Posterior cingulate gyrus (tissue), 11 donors: ENCODE measurements at regions not wholly inside any gene's neighbourhood (a gene's known extent, or its start where the extent isn't known, plus 50 kb on each side); places are given as distances from the start of the nearest gene placed in this dataset.
"Not testable (repeated sequence)": the region's sequence is repeated elsewhere in the genome, so short reads cannot be mapped to it uniquely, and the experiment has no call there.

Experiments used
- DNase-seq, 10 donors: peaks; one replicate each; pipeline versions ENCODE4 v3.0.0 to v3.0.0-alpha.2; 2020 to 2021; ENCODE audit warnings: mixed read lengths in 3 of 10
- intact Hi-C: fragments of 100-400 bp; cut with DNase I; formaldehyde crosslinking; loops from one replicate; pipeline ENCODE4 v1.15.1; 2023

- DNase-seq, result peak in 4 of 10 donors; percentile 20 to 74 (median 63)
Measured at GRCh38 chr2:81481242-81481993, 1176.9 kb upstream of the LRRTM1 start.

GRCh38 chr2:81467096-81467495, 1162.5 kb upstream of the LRRTM1 start:
- peak in 3 of 10 donors; percentile 63 to 80 (median 68) for DNase-seq
- intact Hi-C loops, result no loop called here

More at GRCh38 chr2:81481242-81481993, 1176.9 kb upstream of the LRRTM1 start:
- intact Hi-C loops, result no loop called here

- DNase-seq, result no peak
- intact Hi-C loops, result no loop called here
Measured at GRCh38 chr2:81462420-81462819, 1157.9 kb upstream of the LRRTM1 start.

- no peak for DNase-seq
- intact Hi-C loops, result no loop called here
Measured at GRCh38 chr2:81445176-81445575, 1140.6 kb upstream of the LRRTM1 start.

GRCh38 chr2:81437456-81438000, 1133.0 kb upstream of the LRRTM1 start:
- intact Hi-C loops, result no loop called here
- no peak for DNase-seq

GRCh38 chr2:81436256-81436655, 1131.7 kb upstream of the LRRTM1 start:
- no peak for DNase-seq
- intact Hi-C loops, result no loop called here

- intact Hi-C loops, result no loop called here
- no peak for DNase-seq
Measured at GRCh38 chr2:81412681-81413080, 1108.1 kb upstream of the LRRTM1 start.

GRCh38 chr2:81403508-81403907, 1099.0 kb upstream of the LRRTM1 start:
- intact Hi-C loops, result no loop called here
- no peak for DNase-seq

GRCh38 chr2:81396417-81397019, 1092.0 kb upstream of the LRRTM1 start:
- no peak for DNase-seq
- intact Hi-C loops, result no loop called here

GRCh38 chr2:81395746-81396145, 1091.2 kb upstream of the LRRTM1 start:
- intact Hi-C loops, result no loop called here
- no peak for DNase-seq

GRCh38 chr2:81389203-81389602, 1084.7 kb upstream of the LRRTM1 start:
- intact Hi-C loops, result no loop called here
- DNase-seq, result no peak

- intact Hi-C loops, result no loop called here
- DNase-seq, result no peak
Measured at GRCh38 chr2:81363800-81364199, 1059.2 kb upstream of the LRRTM1 start.

GRCh38 chr2:81362468-81362867, 1057.9 kb upstream of the LRRTM1 start:
- intact Hi-C loops, result not testable (repeated sequence)
- peak in 2 of 10 donors; percentile 63 to 64 for DNase-seq

GRCh38 chr2:81355436-81355835, 1050.9 kb upstream of the LRRTM1 start:
- DNase-seq, result no peak
- intact Hi-C loops, result no loop called here

- no peak for DNase-seq
- intact Hi-C loops, result no loop called here
Measured at GRCh38 chr2:81334046-81334445, 1029.5 kb upstream of the LRRTM1 start.

GRCh38 chr2:81328968-81329367, 1024.4 kb upstream of the LRRTM1 start:
- DNase-seq, result no peak
- intact Hi-C loops, result no loop called here

- no peak for DNase-seq
- intact Hi-C loops, result no loop called here
Measured at GRCh38 chr2:81327911-81328310, 1023.4 kb upstream of the LRRTM1 start.

- intact Hi-C loops, result no loop called here
- DNase-seq, result no peak
Measured at GRCh38 chr2:81324046-81324445, 1019.5 kb upstream of the LRRTM1 start.

GRCh38 chr2:81304154-81304830, 999.7 kb upstream of the LRRTM1 start:
- peak in 2 of 10 donors; percentile 14 to 22 for DNase-seq
- intact Hi-C loops, result no loop called here

GRCh38 chr2:81303321-81303720, 998.8 kb upstream of the LRRTM1 start:
- intact Hi-C loops, result no loop called here
- DNase-seq, result no peak

GRCh38 chr2:81299841-81300240, 995.3 kb upstream of the LRRTM1 start:
- DNase-seq, result no peak

More at GRCh38 chr2:81299841-81300240, 995.3 kb upstream of the LRRTM1 start:
- intact Hi-C loops, result no loop called here
